NCI-H1105 (cell line): ENCODE measurements at regions not wholly inside any gene's neighbourhood (a gene's known extent, or its start where the extent isn't known, plus 50 kb on each side); places are given as distances from the start of the nearest gene placed in this dataset.
"Not testable (repeated sequence)": the region's sequence is repeated elsewhere in the genome, so short reads cannot be mapped to it uniquely, and the experiment has no call there.

Experiments
- DNase-seq: peaks from one replicate; lab custom pipeline; 2025; lab: John Stamatoyannopoulos, UW

- no peak for DNase-seq
These were observed 106.9 kb upstream of the ATL2 start for GRCh38 chr2:38483776-38484501.

- DNase-seq = not testable (repeated sequence)
These were observed 105.6 kb upstream of the ATL2 start for GRCh38 chr2:38482710-38483109.

- no peak for DNase-seq
These were observed 103.5 kb upstream of the ATL2 start for GRCh38 chr2:38480617-38481016.

- DNase-seq = no peak
These were observed 99.9 kb upstream of the ATL2 start for GRCh38 chr2:38477006-38477405.

- DNase-seq = no peak
These were observed 98.5 kb upstream of the ATL2 start for GRCh38 chr2:38475567-38475881.

- DNase-seq = no peak
These were observed 97.9 kb upstream of the ATL2 start for GRCh38 chr2:38474715-38475566.

GRCh38 chr2:38474021-38474456 lies 97.0 kb upstream of the ATL2 start:
- DNase-seq = no peak

GRCh38 chr2:38473333-38474005 lies 96.4 kb upstream of the ATL2 start:
- no peak for DNase-seq

- no peak for DNase-seq
These were observed 93.0 kb upstream of the ATL2 start for GRCh38 chr2:38470115-38470514.

GRCh38 chr2:38467768-38468455 lies 90.8 kb upstream of the ATL2 start:
- DNase-seq = no peak

GRCh38 chr2:38466876-38467767 lies 90.0 kb upstream of the ATL2 start:
- no peak for DNase-seq

- DNase-seq = no peak
These were observed 89.3 kb upstream of the ATL2 start for GRCh38 chr2:38466409-38466808.

GRCh38 chr2:38465789-38466127 lies 88.7 kb upstream of the ATL2 start:
- no peak for DNase-seq

GRCh38 chr2:38464971-38465788 lies 88.1 kb upstream of the ATL2 start:
- DNase-seq = no peak

GRCh38 chr2:38463752-38464151 lies 86.7 kb upstream of the ATL2 start:
- no peak for DNase-seq

- no peak for DNase-seq
These were observed 85.1 kb upstream of the ATL2 start for GRCh38 chr2:38462121-38462661.

- no peak for DNase-seq
These were observed 84.4 kb upstream of the ATL2 start for GRCh38 chr2:38461470-38461869.

GRCh38 chr2:38460313-38460712 lies 83.2 kb upstream of the ATL2 start:
- no peak for DNase-seq

- no peak for DNase-seq
These were observed 77.0 kb upstream of the ATL2 start for GRCh38 chr2:38454081-38454480.

- DNase-seq = not testable (repeated sequence)
These were observed 74.7 kb upstream of the ATL2 start for GRCh38 chr2:38451778-38452177.
